ENCODE measurements at regions not wholly inside any gene's neighbourhood (a gene's known extent, or its start where the extent isn't known, plus 50 kb on each side); places are given as distances from the start of the nearest gene placed in this dataset.

DNA sequence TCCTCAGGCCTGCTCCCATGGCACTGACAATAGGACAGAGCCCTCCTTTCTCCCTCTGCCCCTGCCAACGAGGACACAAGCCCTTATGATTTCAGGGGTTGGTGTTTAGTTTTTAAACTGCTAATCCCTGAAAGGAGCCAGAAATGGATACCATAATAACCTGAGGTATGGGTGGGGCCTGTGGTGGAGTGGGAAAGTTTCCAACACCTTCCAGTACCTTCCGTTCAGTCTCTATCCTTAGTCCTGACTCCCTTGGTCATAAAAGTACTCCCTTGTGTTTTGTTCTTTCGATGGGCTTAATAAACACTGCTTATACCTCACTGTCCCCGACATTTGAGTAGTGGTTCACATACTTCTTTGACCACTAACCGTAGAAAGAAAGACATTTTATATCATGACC lies 141.8 kb upstream of the MAGI3 start:
- TF ChIP-seq, protein P1, sequence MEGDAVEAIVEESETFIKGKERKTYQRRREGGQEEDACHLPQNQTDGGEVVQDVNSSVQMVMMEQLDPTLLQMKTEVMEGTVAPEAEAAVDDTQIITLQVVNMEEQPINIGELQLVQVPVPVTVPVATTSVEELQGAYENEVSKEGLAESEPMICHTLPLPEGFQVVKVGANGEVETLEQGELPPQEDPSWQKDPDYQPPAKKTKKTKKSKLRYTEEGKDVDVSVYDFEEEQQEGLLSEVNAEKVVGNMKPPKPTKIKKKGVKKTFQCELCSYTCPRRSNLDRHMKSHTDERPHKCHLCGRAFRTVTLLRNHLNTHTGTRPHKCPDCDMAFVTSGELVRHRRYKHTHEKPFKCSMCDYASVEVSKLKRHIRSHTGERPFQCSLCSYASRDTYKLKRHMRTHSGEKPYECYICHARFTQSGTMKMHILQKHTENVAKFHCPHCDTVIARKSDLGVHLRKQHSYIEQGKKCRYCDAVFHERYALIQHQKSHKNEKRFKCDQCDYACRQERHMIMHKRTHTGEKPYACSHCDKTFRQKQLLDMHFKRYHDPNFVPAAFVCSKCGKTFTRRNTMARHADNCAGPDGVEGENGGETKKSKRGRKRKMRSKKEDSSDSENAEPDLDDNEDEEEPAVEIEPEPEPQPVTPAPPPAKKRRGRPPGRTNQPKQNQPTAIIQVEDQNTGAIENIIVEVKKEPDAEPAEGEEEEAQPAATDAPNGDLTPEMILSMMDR (IDR thresholded peaks at IDR 0.05) = no peak
- TF ChIP-seq POLR2A (IDR thresholded peaks at IDR 0.05) = no peak
- no peak for TF ChIP-seq EP300 (IDR thresholded peaks at IDR 0.05)
- TF ChIP-seq POLR2AphosphoS5 (IDR thresholded peaks at IDR 0.05) = no peak

All from upper lobe of left lung (tissue), 4 donors.